GM23338 (cell line): ENCODE measurements at regions not wholly inside any gene's neighbourhood (a gene's known extent, or its start where the extent isn't known, plus 50 kb on each side); places are given as distances from the start of the nearest gene placed in this dataset.
"Not testable (repeated sequence)": the region's sequence is repeated elsewhere in the genome, so short reads cannot be mapped to it uniquely, and the experiment has no call there.

Experiments
- CREB1 ChIP-seq: fragments of 250-450 bp; sonication (Bioruptor Pico); IDR thresholded peaks from 2 replicates; pipeline ENCODE4 v1.5.0; 2020; ENCODE audit warnings: low read depth, mild to moderate bottlenecking, moderate library complexity
- EZH2 ChIP-seq: fragments of 200-600 bp; sonication (generic); IDR thresholded peaks from one replicate; pipeline ENCODE4 v1.8.0; 2017; ENCODE audit warnings: antibody characterized with exemption, mild to moderate bottlenecking, low read depth; ENCODE audit not compliant: unreplicated experiment
- EZH2phosphoT487 ChIP-seq: fragments of 200-600 bp; sonication (generic); IDR thresholded peaks from one replicate; pipeline ENCODE4 v1.8.1; 2018; ENCODE audit warnings: antibody characterized with exemption; ENCODE audit not compliant: unreplicated experiment
- JUNB ChIP-seq: IDR thresholded peaks from one replicate; pipeline ENCODE4 v1.6.1; 2016; ENCODE audit warnings: antibody characterized with exemption; ENCODE audit not compliant: unreplicated experiment
- POLR2AphosphoS5 ChIP-seq: IDR thresholded peaks from 2 replicates; pipeline ENCODE4 v1.6.1; 2016; ENCODE audit warnings: antibody characterized with exemption, low read depth
- STAT1 ChIP-seq: IDR thresholded peaks from one replicate; pipeline ENCODE4 v1.6.1; 2016; ENCODE audit warnings: antibody characterized with exemption; ENCODE audit not compliant: unreplicated experiment
- TF ChIP-seq, protein P1 (sequence below), 2 experiments: fragments of 200-600 bp in 1 of 2; sonication (generic) in 1 of 2; conservative IDR thresholded peaks; 2 replicates each; pipeline versions ENCODE4 v1.5.1 to v1.6.1; 2016 to 2017; ENCODE audit warnings: antibody characterized with exemption in 2 of 2, low read depth in 2 of 2, mild to moderate bottlenecking in 2 of 2, moderate library complexity in 1 of 2
- TF ChIP-seq, protein P2 (sequence below): IDR thresholded peaks from one replicate; pipeline ENCODE4 v1.6.1; 2018; ENCODE audit warnings: antibody characterized with exemption; ENCODE audit not compliant: unreplicated experiment

DNA sequence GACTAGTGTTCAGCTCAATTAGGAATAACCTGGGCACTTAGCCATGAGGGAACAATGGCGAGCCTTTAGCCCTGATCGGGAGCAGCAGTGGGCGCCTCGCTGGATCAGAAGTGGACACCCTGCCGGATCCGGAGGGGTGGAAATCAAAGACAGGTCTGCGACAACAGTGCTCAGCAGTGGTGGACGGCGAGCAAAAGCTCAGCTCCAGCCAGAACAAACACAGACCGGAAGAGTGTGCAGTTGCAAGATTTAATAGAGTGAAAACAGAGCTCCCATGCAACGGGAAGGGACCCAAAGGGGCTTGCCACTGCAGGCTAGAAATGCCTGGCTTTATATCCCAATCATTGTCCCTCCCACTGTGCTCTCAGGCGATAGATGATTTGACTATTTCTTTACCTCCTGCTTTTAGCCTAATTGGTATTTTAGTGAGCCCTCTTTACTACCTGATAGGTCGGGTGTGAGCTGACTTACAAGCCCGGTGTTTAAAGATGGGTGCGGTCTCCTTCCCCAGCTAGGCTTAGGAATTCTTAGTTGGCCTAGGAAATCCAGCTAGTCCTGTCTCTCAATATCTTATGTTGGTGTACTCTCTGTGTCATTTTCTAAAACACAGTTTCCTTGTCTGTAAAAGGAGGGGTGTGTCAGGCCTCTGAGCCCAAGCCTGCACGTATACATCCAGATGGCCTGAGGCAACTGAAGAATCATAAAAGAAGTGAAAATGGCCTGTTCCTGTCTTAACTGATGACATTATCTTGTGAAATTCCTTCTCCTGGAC, 1258.8 kb upstream of the TENM4 start:
- TF ChIP-seq, protein P1, sequence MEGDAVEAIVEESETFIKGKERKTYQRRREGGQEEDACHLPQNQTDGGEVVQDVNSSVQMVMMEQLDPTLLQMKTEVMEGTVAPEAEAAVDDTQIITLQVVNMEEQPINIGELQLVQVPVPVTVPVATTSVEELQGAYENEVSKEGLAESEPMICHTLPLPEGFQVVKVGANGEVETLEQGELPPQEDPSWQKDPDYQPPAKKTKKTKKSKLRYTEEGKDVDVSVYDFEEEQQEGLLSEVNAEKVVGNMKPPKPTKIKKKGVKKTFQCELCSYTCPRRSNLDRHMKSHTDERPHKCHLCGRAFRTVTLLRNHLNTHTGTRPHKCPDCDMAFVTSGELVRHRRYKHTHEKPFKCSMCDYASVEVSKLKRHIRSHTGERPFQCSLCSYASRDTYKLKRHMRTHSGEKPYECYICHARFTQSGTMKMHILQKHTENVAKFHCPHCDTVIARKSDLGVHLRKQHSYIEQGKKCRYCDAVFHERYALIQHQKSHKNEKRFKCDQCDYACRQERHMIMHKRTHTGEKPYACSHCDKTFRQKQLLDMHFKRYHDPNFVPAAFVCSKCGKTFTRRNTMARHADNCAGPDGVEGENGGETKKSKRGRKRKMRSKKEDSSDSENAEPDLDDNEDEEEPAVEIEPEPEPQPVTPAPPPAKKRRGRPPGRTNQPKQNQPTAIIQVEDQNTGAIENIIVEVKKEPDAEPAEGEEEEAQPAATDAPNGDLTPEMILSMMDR (conservative IDR thresholded peaks at IDR 0.05; ENCODE audit: low read depth in 2 of 2): not testable (repeated sequence)
- not testable (repeated sequence) for TF ChIP-seq EZH2phosphoT487, EZH2, CREB1, POLR2AphosphoS5, STAT1, JUNB
- TF ChIP-seq, protein P2, sequence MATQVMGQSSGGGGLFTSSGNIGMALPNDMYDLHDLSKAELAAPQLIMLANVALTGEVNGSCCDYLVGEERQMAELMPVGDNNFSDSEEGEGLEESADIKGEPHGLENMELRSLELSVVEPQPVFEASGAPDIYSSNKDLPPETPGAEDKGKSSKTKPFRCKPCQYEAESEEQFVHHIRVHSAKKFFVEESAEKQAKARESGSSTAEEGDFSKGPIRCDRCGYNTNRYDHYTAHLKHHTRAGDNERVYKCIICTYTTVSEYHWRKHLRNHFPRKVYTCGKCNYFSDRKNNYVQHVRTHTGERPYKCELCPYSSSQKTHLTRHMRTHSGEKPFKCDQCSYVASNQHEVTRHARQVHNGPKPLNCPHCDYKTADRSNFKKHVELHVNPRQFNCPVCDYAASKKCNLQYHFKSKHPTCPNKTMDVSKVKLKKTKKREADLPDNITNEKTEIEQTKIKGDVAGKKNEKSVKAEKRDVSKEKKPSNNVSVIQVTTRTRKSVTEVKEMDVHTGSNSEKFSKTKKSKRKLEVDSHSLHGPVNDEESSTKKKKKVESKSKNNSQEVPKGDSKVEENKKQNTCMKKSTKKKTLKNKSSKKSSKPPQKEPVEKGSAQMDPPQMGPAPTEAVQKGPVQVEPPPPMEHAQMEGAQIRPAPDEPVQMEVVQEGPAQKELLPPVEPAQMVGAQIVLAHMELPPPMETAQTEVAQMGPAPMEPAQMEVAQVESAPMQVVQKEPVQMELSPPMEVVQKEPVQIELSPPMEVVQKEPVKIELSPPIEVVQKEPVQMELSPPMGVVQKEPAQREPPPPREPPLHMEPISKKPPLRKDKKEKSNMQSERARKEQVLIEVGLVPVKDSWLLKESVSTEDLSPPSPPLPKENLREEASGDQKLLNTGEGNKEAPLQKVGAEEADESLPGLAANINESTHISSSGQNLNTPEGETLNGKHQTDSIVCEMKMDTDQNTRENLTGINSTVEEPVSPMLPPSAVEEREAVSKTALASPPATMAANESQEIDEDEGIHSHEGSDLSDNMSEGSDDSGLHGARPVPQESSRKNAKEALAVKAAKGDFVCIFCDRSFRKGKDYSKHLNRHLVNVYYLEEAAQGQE: not testable (repeated sequence)
